ENCODE measurements at regions not wholly inside any gene's neighbourhood (a gene's known extent, or its start where the extent isn't known, plus 50 kb on each side); places are given as distances from the start of the nearest gene placed in this dataset.

DNA sequence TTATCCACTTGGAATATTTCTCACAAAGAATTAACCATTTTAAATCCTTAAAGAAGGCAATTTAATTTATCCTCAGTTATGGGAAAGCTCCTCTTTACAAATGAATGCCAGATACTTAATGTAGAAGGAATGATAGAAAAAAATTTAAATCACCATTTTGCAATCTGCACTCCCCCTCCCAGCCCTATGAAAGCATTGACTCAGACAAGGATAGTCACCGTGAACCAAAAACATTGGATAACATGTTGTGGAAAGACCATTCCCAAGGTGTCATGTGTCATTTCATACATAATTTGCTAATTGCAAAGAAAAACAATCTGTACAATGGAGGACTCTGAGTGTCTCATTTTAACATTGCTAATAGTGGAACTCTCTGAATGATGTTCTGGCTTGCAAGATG lies 421.0 kb downstream of the TXNL1 start:
- DNase-seq: no peak

- DNase-seq: no peak
These were observed 423.7 kb downstream of the TXNL1 start for GRCh38 chr18:56214706-56215105.

GRCh38 chr18:56210520-56210919 lies 427.9 kb downstream of the TXNL1 start:
- DNase-seq: no peak

GRCh38 chr18:56207989-56208388 lies 430.4 kb downstream of the TXNL1 start:
- DNase-seq: no peak

DNA sequence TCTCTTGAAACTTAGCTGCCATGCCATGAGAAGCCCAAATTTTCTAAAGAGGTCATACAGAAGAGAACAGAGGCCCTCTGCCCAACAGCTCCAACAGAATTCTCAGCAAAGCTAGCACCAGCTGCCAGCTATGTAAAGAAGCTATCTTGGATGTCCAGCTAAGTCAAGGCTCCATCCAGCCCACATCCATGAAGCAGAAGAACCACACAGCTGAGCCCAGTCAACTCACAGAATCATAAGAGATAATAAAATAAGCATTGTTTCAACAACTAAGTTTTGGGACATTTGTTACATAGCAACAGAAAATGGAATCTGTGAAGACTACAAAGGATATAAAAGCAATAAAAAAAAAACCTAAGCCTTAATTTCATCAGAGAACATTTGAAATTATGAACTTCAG lies 434.3 kb downstream of the TXNL1 start:
- DNase-seq: no peak

DNA sequence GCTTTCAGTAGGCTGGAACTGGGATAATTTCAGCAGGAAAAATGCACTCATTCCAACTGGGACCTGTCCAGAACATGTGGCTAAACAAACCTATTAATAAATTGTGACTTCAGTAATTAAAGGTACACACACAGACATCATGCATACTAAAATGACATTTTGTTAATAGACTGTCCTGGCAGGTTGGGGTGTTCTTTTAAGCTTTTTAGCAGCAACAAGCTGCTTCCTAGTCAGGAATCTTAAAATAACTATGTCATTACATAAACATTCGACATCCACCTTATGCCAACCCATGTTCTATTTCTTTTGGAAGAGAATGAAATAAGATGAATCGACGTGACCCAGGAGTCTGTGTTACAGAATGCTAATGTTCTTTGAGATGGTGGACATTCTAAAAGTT lies 435.7 kb downstream of the TXNL1 start:
- no peak for DNase-seq

DNA sequence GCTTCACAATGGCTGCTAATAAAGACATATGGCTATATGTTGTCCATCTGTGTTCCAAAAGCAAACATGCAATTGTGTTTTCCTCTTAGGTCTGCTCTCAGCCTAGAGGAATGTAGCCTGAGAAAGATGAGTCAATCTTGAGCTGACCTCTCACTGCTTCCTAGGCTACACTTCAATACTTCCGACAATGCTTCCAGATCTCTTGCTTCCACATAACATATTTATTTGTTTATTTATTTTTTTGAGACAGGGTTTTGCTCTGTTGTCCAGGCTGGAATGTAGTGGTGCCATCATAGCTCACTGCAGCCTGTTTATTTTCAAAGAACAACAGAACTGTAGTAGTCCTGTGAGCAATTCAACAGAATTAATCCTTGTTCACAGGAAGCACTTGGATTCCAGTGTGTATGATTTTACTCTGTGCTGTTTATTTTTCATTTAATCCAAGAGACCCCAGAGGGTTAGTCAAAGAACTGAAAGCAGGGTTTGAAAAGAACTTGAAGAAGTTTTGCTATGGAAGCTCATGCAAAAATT lies 437.9 kb downstream of the TXNL1 start:
- DNase-seq: no peak

GRCh38 chr18:56199580-56200330 lies 438.6 kb downstream of the TXNL1 start:
- DNase-seq: no peak

- DNase-seq: no peak
These were observed 441.0 kb downstream of the TXNL1 start for GRCh38 chr18:56197241-56197859.

DNA sequence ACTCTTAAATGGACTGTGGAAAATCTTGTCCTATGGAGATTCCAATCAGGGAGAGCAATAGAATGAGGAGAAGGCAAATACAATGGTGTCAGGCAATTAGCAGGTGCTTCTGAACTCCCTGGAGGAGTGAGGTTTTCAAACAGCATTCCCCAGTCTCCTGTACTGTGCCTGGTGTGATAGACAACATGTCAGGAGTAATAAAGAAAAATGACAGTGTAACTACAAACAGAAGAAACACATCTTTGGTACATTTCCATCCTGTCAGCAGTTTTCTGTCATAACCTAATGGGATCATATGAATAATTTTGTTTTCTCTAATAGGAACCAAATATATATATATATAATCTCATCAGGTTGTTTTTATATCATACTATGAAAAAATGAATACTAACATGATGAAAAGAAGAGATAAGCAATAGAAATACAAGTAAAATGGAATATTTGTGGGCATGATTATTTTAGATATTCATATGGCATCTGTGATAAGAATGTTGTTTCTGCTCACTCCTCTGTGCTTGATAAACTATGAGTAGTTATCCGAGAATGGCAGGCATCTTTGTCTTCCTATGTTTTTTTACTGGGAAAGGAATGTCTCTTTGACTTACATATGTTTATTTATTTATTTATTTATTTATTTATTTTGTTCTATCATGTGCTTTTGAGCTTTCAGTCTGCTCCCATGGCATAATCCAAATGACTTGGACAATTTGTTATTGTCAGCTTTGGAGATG lies 441.7 kb downstream of the TXNL1 start:
- no peak for DNase-seq

DNA sequence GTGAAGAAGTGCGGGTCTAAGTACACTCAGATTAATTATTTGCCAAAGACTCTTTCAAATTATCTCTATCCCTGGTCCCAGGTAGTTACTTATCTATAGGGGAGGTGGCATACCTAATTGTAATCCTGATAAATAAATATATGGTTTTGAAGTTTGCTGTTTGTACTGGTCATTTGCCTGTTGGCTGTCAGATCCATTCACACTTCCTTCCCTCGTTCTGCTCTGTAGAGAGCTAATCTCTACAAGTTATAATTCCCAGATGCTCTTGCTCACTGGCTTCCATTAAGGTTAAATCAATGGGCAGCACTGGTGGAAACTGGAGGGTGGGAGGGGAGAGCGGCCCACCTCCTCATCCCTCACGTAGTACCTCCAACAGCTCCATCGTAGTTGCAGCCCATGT lies 447.1 kb downstream of the TXNL1 start:
- no peak for DNase-seq

- DNase-seq: no peak
These were observed 448.8 kb downstream of the TXNL1 start for GRCh38 chr18:56189615-56190014.

DNA sequence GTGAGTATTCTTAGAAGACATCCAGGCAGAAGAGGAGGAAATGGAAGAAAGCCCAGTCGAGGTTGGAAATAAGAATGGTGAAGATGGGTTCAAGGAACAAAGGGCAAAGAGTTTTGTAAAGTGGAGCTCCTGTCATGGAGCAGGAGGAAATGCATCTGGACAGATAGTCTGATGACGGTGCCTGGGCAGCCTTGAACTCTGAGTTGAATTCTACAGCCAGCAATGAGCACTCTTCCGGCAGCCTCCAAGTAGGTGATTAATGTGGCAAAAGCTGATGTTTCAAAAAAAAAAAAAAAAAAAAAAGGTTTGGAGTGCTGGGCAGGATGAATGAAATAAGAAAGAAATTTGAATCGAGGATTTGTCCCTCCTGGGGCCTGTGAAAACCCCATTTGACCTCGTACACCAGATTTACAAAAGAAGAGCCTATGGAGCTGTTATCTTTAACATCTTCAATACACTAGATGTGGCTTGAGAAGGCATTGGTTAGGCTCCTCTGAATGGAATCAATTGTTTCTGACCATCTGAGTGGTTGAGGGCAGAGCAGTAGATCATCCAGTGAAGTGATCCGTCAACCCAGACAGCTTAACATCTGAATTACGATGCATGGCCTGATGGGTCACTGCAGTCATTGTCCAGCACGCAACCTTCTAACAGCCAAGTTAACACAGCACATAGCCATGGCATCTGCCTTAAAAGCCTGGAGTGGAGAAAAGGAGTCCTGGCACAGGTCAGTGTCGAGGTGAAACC lies 449.7 kb downstream of the TXNL1 start:
- DNase-seq: no peak

DNA sequence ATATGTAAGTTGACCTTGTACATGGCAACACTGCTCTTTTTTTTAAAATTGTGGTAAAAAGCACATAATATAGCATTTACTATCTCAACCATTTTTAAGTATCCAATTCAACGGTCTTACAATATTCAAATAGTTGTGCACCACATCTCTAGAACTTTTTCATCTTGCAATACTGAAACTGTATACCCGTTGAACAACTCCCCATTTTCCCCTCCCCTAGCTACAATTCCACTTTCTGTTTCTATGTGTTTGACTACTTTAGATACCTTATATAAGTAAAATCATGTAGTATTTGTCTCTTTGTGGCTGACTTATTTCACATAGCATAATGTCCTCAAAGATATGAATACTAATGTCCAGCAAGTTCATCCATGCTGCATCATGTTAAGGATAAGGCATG lies 452.1 kb downstream of the TXNL1 start:
- no peak for DNase-seq

GRCh38 chr18:56185126-56185525 lies 453.3 kb downstream of the TXNL1 start:
- no peak for DNase-seq

- no peak for DNase-seq
These were observed 461.6 kb downstream of the TXNL1 start for GRCh38 chr18:56176751-56177150.

- DNase-seq: no peak
These were observed 462.9 kb downstream of the TXNL1 start for GRCh38 chr18:56175330-56176001.

DNA sequence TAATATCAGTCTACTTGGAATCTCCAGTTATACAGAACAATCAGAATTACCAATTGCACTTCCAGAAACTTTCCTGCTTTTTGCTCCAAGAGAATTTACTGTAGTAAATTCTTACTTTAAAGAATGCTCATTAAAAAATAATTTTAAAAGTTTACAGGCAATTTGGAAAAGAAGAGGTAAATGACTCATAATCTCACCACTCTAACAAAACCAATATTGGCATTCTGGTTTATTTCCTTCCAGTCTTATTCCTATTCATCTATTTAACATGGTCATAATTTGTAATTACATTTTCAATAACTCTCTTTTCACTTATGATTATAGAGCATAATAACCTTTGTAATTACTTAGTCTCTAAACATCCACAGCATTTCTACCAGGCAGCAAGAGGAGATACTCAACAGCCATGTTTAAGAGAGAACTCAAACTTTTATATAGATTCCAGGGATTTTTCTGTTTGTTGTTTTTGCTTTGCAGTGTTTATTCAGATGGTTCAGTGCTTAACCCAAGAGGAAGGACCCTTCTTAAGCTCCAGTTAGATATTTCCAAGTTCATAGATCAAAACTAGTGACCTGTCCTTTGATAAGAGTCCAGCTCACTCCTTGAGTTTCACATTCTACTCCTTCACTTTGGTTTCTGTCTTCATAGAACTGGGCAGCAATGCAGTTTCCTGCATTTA lies 464.7 kb downstream of the TXNL1 start:
- DNase-seq: no peak

DNA sequence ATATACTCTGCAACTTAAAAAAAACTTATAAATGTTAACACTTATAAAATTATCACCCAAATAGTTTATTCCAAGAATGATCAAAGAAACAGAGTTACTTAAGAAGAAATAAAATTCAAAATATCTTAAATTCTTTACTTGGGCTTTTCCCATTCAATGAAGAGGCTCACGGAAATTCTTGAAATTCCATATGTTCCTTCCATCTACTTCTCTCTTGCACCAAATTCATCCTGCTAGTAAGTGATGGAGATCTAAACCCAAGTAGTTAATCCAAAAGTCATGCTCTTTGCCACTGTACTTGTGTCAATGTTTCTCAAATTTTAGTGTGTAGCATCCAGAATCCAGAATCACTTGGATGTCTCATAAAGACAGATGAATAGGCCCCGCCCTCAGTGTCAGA lies 465.9 kb downstream of the TXNL1 start:
- no peak for DNase-seq

GRCh38 chr18:56171848-56172247 lies 466.5 kb downstream of the TXNL1 start:
- DNase-seq: no peak

DNA sequence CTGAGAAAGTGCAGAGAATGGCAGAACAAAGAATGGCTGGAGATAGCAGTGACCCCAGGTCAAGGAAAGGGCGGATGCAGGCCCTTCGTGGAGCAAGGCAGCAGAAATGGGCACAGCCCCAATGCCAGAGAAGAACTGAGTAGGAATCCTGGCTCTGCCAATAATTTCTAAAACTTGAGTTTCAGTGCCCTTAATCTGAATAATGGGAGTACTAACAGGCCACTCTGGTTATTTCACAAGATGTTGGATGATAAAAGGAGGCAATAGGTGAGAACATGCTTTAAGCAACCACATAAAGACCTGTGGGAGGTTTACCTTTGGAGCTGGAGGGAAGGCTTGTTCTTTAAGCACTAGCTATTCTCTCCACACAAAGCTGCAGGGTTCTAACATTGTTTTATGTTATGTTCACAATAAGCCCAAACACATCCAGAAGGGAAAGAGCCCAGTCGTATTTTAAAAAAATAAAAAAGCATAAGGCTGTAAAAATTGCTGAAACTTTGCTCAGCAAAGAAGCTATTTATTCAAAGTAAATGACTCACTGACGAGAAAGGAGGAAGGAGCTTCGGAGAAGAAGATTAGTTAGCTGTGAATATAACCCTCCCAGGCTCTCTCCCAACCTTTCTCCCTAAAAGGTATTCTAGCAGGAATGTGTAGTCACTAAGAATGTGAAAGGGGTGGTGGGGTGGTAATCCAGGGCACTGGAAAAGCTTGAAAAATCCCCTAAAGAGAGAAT lies 470.2 kb downstream of the TXNL1 start:
- DNase-seq: no peak
